NOMO-1 treated with dmso at 0.1 percent for 144 hours (cell line): ENCODE measurements at regions not wholly inside any gene's neighbourhood (a gene's known extent, or its start where the extent isn't known, plus 50 kb on each side); places are given as distances from the start of the nearest gene placed in this dataset.

Experiments used
- DNase-seq: peaks from one replicate; lab custom pipeline; 2025; ENCODE audit not compliant: unreplicated experiment; lab: John Stamatoyannopoulos, UW

DNA sequence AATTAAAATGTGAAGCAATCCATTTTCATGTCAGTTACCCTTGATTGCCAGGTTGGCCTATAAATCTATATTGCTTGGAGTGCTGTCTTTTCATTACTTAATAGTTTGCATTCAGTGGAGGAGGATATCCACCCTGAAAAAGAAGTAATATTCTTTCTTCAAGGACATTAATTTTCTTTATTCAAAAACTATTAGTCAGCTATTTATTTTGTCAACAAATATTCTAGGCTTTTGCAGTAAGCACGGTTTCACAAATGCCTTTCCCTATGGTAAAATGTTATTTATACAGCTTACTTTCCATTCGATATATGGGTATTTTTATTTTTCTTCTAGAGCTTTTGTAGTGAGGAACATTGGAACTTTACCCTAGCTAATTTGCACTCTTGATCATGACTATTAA, 1176.9 kb upstream of the NUDT12 start:
- no peak for DNase-seq

DNA sequence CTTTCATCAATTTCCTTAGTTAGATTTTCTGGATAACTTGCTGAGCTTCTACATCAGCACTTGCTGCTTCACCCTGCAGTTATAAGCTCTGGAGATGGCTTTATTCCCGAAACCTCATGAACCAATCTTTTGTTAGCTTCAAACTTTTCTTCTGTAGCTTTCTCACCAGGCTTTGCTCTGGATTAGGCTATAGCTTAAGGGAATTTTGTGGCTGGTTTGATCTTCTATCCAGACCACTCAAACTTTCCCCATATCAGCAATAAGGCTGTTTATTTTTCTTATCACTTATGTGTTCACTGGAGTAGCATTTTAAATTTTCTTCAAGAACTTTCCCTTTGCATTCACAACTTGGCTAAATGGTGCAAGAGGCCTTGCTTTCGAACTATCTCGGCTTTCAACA, 1173.5 kb upstream of the NUDT12 start:
- DNase-seq = no peak

DNA sequence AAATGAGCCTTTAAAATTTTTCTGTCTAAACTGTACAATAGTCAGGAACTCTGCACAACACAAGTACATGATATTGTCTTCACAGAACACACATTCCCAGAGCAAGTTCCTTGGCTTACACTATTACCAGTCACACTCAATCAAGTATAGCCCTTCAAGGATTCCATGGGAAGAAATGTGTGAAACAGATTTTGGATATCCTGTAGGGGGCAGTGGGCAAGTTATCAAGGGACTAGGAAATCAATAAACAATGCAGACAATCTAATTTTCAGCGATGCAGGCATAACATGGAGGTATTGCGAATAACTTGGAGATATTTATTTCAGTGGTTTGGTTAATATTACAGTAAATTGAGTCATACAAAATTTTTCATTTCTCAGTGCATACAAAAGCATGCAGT, 1171.5 kb upstream of the NUDT12 start:
- DNase-seq = no peak

DNA sequence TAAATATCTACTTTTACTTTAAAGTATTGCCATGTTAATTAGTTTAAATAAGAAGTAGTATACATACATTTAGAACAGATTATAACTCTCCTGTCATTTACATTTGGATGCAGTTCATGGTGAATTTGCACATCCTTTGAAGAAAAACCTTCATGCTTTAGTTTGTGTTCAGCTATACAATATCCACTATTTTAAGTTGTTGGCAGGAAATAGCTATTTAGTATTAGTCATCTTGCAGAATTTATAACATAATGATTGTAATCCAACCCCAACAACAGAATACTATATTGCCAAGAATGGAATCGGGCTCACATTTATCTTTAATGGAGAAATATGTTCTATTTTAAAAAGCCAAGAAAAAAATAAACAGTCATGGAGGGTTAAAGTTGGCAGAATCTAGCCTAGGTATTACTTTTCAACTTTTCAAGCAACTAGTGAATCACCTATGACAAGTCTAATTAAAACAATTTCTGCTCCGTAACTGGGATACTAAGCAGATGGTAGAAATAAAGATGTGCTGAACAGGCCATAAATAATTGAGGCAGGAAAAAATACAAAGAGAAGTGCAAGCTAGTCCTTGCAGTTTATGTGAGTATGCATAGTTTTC, 1170.6 kb upstream of the NUDT12 start:
- no peak for DNase-seq

DNA sequence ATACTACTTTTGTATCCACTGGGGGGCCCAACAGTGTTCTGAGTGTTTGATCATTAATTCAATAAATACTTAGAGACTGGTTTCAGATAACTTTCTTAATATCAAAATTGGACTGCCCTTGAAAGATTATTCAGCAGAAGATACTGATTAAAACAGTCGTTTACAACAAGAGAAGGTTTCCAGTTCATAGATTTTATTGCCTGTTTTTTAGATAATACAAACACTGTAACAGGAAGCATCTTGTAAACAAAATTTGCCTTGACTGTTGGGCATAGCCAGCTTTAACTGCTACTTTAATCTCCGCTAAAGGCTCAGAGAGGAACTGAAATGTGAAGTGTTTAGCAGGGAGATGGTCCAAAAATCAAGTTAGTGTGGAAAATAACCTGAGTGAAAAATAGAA, 1168.7 kb upstream of the NUDT12 start:
- no peak for DNase-seq

DNA sequence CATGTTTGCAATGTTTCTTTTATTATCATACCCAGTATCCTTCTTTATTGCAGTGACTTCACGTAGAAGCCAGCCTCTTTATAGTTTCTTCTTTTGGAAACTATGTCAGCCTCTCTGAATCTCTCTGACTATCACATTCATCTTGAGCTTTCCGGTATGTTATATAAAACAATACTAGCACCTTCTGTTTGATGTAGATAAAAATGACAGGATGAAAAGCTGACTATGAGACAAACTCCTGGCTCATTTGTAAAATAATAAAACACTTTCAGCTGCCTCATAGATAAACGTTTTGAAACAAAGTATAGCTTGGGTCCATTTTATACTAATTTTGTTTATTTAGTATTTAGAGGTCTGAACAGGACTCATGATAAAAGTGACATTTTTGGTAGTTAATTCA, 1145.4 kb upstream of the NUDT12 start:
- DNase-seq = no peak

DNA sequence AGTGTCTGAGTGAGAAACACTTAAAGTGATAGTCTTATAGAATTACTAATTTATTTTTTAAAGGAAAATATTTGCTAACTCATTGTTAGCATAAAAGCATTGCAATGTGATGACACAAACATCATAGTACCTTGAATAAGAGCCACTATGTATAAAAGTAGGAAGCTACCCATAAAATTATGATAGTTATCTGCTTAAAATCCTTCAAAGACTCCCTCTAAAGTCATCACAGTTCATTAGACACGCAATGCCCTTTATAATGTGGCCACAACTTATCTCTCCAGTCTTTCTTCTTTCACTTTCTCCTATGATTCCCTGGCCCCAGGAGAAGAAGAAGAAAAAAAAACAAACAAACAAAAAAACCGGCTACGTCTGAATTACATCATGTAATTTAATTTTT, 1144.0 kb upstream of the NUDT12 start:
- DNase-seq = no peak

DNA sequence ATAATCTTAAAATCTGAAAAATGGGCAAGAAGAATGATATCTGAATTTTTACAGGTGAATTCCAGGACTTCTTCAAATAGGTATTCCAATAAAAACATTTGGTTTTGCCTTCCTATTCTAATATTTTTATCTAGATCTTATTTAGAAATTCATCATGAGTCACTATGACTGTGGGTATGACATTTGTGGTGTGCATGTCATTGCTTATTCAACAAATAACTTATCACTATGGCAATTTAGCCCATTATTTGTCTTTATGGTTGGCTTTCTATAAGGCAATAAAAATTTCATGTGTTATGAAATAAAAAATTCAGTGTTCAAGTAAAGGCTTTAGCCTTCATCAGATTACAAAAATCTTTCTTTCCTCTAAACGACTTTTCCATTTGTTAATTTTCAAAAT, 1139.6 kb upstream of the NUDT12 start:
- no peak for DNase-seq

DNA sequence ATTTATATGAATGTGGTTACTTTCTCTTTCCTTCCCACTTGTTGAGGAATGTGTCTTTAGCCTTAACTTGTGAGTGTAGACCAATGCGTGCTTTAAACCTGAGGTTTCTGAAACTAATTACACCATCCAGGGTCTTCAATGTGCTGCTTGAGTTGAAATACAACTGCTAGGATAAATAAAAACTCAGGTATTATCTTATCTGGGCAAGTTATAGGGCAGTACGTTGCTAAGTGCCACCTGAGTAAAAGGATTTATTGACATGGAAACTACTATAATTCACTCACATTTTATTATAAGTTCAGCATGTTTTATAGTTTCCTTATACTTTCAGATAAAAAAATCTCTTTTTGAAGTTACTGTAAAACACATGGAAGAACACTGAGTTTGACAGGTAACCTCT, 1136.8 kb upstream of the NUDT12 start:
- DNase-seq = no peak

DNA sequence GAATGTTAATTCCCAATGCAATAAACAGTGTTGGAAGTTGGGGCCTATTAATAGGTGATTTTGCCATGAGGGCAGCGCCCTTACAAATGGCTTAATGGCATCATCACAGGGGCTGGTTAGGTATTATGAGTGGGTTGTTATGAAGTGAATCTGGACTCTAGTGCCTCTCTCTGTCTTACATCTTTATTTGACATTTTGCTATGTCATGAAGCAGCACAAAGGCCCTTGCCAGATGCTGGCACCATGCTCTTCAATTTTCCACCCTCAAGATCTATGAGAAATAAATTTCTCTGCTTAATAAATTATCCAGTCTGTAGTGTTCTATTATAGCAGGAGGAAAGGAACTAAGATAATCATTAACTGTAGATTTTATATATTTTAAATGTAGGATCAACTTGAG, 1098.7 kb upstream of the NUDT12 start:
- no peak for DNase-seq

DNA sequence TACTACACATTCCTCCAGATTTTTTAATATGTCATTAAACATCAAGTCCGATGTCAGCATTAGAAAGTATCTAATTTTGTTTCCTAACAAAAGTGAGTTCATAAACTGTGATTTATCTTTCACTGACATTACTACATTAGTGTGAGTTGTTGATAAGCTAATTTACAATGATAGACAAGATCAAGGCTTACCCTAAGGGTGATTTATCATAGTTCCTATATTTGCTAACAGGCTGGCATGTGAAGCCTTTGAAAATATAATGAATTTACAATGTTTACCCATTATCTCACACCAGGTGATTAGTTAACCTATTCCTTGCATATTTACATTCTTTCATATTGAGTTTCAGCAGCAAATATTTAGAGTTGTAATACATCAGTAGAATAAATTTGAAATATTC, 1096.9 kb upstream of the NUDT12 start:
- DNase-seq = no peak

DNA sequence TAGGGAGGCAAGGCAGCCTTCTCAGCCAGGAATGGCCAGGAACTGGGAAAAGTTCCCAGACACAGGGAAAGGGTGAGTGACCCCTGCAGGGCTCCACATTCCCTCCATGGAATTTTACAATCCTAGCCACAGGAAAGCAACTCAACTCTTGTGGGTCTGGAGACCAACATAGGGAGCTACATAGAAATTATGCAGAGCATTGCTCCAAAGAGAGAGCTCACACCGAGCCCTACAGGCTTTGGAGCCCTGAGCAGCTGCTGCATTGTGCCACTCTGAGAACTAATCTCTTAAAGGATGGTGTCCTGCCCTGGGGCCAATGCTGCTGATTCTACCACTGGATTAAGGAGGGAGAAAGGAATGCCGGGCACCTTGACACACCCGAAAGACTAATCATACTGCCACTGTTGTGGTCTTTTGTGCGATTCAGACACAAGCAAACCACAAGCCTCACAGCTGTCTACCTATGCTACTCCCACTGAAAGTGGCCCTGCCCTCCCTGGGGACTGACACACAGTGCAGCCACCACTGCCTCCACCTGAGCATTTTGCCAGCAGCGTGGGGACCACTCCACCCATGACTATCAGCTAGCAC, 1089.8 kb upstream of the NUDT12 start:
- no peak for DNase-seq

DNA sequence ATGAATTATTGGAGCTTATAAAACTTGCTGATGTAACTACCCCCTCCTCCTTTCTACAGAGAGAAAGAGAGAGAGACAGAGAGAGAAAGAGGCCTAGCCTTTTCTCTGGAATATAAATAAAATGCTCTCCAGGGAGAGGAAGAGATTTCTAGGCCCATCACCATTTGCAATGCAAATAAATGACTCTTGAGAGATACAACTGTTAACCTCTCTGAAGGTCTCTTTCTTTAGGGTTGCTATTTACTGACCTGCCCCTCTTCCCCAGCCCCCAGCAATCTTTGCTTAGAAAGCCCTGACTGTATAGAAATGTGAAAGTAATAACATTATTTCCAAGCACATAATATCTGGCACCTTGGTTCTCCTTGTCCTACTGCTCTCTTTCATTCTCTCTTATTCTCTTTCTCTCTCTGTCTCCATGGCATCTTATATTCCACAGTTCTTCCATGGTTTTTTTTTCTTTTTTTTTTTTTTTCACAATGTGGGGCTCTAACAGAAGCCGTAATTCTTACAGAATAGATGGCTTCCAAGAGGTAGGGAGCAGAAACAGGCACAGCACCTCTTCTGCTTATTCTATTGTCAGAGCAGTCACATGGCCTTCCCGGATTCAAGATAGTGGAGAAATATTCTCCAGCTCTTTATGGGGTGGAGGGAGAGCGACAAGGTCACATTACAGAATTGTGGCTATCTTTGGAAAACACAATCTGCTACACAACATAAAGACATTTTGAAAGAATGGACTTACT, 1087.9 kb upstream of the NUDT12 start:
- DNase-seq = no peak

DNA sequence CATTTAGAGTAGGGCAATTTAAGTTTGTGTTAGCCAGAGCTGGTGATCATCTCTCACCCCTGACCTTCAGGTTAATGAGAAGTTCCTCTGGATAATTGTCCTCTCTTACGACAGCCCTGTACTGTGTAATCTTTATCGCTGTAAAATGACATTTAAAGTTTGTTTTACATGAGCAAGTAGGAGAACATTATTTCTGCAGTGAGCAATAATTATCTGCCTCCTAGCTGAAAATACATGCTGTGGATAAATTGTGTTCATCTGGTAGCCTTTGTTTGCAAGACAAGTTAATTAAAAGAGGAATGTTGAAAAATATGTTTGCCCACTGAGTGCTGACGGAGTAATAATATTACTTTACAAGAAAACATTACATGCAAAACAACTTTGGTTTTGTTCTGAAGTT, 1083.8 kb upstream of the NUDT12 start:
- no peak for DNase-seq

DNA sequence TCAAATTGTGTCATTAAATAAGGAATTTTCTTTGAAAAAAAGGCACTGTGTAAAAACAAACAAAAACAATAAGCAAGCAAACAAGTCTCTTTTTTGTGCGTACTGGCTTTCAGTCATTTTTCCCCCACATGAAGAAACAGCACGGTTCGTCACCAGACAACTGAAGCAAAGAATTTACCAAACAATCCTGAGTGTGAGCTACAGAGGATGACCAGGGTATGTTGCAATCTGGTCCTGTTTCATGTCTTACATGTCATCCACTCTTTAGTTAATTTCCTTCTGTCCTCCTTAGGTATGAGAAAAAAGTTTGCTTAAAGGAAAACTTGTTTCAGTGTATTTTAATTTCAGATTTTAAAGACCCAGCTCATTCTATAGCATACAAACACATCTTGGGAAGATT, 1080.7 kb upstream of the NUDT12 start:
- DNase-seq = no peak

DNA sequence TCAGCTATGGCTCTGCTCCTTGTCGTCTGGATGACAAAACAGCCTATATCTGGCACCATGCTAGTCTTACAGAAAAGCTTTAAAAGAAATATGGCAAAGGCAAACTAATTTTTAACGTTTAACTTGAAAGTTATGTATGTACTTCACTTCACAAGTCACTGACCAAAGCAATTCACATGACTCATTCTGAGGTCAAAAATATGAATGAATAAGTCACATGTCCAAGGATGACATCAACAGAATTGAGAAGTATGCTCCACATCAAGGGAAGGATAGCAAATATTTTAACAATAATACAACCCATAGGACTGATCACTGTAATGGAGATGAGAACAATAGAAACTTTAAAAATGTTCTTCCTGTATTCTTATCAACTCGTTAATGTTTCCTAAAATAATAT, 1072.6 kb upstream of the NUDT12 start:
- no peak for DNase-seq

DNA sequence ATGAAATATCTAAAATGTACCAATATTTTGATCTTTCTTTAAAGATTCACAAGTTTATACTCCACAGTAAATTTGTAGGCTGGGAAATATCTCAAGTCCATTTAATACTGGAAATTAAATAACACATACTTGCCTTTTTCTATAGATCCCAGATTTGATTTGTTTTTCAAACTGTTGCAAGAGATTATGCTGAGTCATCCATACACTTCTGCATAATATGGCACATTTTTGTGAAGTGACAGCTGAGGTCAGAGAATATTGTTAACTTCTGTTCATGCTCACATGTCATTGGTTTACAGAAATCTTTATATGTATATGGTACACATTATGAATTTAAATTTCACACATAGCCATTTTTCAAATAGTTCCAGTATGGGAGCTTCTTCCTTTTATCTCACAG, 1066.3 kb upstream of the NUDT12 start:
- no peak for DNase-seq

DNA sequence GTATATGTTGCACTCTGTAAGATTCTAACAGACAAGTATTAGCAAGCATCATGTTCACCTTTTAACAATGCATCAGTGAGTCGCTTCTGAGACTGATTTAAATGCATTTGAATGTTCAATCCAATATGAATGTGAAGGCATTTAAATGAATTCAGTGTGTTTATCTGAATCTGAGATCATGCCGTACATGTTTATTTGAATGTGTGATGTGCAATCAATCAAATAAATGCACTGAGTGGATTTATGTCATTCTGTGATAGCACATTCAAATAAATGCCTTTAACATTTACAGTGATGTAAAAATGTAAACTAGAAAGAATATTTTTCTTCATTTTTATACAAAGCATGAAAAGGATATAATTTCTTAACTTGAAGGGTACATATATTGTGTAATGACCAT, 1063.5 kb upstream of the NUDT12 start:
- no peak for DNase-seq

DNA sequence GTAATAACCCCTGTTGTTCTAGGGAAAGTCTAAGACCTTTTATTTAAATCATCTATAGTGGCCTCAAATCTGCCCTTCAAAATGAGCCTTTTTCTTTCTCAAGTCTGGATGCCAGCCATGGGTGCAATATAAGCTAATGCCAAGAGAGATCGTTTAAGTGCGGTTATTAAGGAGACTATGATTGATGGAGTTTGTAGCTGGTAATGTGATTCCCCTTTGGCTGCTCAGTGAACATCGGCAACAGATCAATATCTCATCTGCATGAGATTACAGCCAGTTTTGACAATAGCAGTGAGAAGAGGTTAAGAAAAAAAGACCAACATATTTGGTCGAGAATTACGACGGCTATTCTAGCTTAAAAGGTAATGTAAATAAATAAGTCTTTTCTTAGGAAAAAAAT, 1049.4 kb upstream of the NUDT12 start:
- no peak for DNase-seq

DNA sequence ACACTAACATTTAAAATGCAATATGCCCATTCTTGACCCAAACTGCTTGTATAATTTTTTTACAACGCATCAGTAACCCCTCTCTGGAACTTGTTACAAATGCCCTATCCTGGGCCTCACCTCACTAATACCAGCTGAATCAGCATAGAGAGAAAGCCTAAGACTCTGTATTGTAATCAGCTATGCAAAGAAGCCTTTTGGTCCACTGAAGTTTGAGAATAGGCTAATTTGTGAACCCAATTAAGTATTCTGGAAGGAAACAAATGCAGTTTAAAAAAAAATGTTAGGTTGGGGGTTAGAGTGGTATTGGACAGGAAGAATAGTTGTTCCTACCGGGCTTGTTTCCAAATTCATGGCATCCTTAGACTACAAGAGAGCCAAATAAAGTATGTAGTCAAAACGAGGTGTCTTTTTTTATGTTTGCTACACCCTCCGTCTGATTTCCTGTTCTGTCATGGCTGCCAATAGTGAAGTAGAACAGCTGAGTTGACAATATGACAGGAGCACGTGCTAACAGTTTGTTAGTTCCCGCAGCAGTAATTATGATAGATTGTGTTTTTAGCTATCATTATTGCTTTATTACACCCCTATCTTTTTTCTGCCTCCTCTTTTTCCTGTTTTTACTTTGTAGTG, 1048.7 kb upstream of the NUDT12 start:
- no peak for DNase-seq

DNA sequence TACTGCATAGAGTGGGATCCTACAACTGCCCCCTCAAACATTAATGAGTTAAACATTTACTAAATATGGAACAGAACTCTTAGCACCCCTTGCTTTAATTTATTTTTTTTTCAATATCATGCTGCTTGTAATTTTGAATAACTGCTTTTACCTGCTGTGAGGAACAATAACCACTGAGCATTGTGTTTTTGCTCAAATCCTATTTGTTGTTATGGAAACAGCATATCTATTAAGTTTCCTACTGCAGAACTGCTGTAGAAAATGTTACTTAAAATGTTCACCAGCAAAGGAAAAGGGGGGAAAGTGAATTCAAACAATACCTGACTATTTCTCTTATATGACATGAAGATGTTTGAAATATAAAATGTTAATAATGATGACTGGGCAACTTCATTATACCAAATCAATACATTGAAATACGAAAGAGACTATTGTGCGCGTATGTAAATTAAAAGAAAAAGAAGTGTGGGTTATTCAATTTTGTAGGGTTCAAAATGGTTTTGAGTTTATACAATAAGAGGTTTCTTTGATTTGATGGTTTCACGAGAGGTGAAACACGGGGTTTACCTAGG, 1043.8 kb upstream of the NUDT12 start:
- DNase-seq = no peak

DNA sequence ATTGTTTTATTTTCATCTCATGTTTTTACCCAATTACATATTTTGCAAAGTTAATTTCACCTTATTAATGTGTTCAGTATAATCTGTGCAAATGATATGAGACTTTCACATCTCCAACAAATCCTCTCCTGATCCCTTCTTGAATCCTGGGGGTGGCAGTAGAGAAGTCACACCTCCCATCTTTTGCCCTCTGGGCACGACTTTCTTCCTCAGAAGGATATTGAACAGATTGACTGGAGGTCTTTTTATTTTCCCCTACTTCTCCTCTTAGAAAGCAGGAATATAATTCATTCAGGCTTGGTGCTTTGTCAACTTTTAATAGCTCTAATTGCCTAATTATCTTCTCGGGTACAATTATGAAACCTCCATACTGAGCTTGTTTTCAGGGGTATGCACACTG, 1037.1 kb upstream of the NUDT12 start:
- no peak for DNase-seq
